GM18519 (cell line): ENCODE measurements at regions not wholly inside any gene's neighbourhood (a gene's known extent, or its start where the extent isn't known, plus 50 kb on each side); places are given as distances from the start of the nearest gene placed in this dataset.
"Not testable (repeated sequence)": the region's sequence is repeated elsewhere in the genome, so short reads cannot be mapped to it uniquely, and the experiment has no call there.

Experiments
- ATAC-seq: cut with Tn5 transposase; IDR thresholded peaks from one replicate; pipeline ENCODE4 v1.9.1; 2021; ENCODE audit warnings: mild to moderate bottlenecking, moderate library complexity; ENCODE audit not compliant: unreplicated experiment, low FRiP score

- no peak for ATAC-seq
Measured at GRCh38 chr2:142415461-142415860, 284.6 kb upstream of the LRP1B start.

DNA sequence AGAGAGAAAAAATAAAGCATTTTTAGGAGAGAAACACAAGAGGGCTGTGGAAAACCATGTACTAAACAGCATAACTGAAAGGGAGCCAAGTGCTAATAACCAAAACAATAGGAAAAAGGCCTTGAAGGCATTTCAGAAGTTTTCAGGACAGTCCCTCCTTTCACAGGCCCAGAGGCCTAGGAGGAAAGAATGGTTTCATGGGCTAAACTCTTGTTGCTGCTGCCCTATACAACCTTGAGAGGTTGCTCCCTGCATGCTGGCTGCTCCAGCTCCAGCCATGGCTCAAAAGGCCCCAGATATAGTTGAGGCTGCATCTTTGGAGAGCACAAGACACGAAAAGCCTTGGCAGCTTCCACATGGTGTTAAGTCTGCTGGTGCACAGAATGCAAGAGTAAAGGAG, 267.4 kb upstream of the LRP1B start:
- no peak for ATAC-seq

DNA sequence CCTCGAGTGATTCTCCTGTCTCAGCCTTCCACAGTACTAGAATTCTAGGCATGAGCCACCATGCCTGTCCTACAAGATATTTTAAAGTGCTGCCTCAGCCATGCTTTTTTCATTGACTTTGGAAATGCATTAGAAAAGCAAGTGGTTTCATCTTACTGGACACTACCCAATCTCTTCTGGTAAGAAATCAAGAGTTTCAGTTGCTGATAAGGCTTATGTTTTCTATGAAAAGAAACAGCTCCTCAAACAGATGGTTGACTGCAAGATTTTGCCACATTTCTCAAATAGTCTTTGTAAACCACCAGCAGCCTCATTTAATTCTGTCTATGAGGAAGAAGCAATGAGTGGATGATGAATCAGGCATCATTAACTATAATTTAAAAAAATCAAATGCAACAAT, 264.5 kb upstream of the LRP1B start:
- ATAC-seq, result no peak

GRCh38 chr2:142380372-142380771, 249.6 kb upstream of the LRP1B start:
- no peak for ATAC-seq

DNA sequence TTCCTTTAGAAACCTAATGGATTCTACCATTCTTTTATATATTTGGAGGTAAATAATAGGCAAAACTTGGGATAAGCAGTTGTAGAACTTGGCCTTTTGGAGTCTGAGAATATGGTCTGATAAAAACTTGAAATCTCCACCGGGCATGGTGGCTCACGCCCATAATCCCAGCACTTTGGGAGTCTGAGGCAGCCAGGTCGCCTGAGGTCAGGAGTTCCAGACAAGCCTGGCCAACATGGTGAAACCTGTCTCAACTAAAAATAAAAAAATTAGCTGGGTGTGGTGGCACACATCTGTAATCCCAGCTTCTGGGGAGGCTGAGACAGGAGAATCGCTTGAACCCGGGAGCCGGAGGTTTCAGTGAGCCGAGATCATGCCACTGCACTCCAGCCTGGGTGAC, 231.3 kb upstream of the LRP1B start:
- not testable (repeated sequence) for ATAC-seq

- ATAC-seq, result no peak
Measured at GRCh38 chr2:142347751-142348150, 216.9 kb upstream of the LRP1B start.

GRCh38 chr2:142339261-142339660, 208.4 kb upstream of the LRP1B start:
- ATAC-seq, result no peak

- no peak for ATAC-seq
Measured at GRCh38 chr2:142332196-142332595, 201.4 kb upstream of the LRP1B start.

- ATAC-seq, result no peak
Measured at GRCh38 chr2:142330458-142330857, 199.6 kb upstream of the LRP1B start.

- ATAC-seq, result no peak
Measured at GRCh38 chr2:142325870-142326269, 195.1 kb upstream of the LRP1B start.

DNA sequence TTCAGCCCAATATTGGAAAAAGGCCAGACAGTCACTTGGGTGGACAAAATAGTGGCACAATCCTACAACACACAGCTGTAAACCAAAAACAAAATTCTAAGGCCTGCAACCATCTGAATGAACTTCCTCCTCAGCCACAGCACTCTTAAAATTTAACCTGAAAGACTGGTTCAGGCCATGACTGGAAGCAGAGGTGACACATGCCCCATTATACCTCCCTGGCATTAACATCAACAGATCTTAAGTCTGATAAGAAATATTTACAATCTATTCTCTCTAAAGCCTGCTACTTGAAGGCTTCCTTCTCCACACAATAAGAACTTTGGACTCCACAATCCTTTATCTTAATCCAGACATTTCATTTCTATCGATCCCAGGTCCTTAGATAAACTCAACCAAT, 192.4 kb upstream of the LRP1B start:
- ATAC-seq, result no peak

GRCh38 chr2:142321706-142322280, 191.0 kb upstream of the LRP1B start:
- ATAC-seq, result no peak

DNA sequence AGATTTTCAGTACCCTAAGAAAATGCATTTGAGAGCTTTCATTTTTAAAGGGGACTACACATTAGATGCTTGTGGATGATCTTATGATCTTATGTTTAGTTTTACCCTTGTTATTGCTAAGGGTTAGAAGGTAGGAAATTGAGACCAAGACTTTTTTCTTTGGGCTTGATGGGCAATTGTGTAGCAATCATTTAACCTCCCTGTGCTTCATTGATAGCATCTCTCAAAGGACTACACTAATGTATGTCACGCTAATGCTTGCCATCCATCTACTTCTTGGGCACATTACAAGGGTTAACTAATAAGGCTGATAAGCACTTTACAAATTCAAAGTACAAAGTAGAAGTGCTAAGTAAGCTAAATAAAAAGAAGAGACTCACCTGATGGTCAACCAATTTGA, 189.3 kb upstream of the LRP1B start:
- no peak for ATAC-seq

- no peak for ATAC-seq
Measured at GRCh38 chr2:142316049-142316448, 185.2 kb upstream of the LRP1B start.

GRCh38 chr2:142315346-142315745, 184.5 kb upstream of the LRP1B start:
- ATAC-seq, result no peak

GRCh38 chr2:142314164-142314563, 183.3 kb upstream of the LRP1B start:
- ATAC-seq, result no peak

DNA sequence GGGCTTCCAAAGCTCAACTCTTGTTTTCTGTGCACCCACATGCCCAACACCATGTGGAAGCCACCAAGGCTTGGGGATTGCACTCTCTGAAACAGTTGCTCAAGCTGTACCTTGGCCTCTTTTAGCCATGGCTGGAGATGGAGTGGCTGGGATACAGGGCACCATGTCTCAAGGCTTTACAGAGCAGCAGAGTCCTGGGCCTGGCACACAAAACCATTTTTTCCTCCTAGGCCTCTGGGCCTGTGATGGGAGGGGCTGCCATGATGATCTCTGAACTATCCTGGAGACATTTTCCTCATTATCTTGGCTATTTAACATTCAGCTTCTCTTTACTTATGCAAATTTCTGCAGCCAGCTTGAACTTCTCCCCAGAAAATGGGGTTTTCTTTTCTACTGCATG, 179.7 kb upstream of the LRP1B start:
- ATAC-seq, result no peak

DNA sequence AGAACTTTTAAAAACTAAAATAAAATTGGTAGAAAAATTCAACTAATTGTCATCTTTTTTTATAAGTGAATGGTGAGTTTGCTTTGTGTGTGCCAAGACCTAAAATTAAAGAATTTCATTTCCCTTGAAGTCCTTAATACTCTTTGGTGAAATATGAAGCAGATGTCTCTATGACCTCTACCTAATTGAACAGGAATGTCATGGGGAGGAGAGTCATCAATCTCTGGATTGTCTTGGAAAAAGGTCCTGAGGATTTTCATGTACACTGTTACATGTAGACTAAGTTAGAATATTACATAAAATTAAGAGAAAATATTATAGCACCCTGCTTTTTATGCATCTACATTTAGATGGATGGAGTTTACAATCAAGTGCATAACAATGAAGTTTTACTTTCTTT, 177.9 kb upstream of the LRP1B start:
- no peak for ATAC-seq

DNA sequence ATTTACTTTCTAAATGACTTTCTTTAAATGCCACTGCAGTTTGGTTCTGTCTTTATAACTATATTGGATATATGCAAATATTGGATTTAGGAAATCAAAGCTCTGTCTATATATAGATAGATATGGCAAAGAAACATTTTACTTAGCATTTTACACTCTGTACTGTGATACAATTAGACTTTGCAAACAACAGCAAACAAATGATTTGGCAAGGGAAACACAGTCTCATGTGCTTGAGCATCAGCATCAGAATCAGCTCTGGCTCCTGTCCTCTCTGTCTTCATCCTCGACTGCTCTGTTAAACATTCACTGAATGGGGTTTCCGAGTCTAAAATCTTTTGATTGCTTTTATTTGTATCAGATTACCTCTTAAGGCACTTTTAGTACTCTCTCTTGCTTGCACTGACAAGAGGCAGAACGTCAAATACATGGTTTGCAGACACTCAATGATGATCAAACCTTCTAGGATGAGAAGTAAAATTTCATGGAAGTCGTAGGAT, 176.8 kb upstream of the LRP1B start:
- ATAC-seq, result no peak

DNA sequence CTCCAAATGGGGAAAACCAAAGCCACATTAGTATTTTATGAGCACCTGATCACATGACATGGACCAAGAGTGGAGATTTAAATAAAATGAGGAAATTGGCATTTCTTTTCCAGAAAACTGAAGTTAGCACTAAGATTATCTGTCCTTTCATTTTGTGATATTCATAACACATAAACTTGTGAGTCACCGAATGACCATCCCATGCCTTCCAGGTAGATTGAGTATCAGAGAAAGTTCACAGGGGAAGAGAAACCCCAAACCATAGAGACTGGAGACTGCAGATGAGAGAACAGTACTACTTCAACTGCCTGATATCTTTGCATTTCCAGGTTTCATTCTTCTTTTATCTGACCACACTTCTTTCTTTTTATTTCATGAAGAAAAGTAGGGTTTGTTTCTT, 176.3 kb upstream of the LRP1B start:
- ATAC-seq, result no peak

DNA sequence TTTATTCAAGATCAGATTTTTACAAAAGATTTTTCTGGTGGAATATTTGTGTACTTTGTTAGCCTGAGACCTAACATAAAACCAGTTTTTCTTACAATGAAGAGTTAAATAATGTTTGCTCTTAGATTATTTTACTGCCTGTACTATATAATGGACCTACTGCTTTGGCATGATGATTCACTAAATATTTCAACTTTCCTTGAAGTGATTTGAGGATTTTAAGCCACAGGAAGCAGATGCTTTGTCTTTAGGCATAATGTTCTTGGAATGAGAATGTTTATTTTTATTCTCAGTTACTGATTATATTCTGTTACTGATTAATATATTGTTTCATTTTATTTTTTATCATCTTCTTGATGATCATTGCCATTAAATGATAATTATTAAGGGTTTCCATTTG, 175.3 kb upstream of the LRP1B start:
- no peak for ATAC-seq

DNA sequence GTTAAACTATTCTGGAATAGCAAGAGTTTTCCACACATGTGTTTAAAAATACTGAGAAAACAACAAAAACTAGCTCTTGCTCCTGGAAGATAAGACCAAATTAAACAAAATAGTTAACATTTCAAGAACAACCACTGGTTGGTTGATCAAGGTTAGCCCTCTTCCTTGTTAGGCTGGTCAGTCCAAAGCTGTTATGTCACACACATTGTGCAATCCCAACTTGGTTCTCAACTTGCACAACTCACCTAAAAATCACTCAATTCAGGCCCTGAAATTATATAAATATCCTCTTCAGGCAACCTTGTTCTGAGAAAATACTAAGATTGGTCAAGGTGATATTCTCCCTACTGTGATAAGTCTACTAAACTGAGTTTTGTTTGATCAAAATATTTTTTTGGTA, 169.7 kb upstream of the LRP1B start:
- no peak for ATAC-seq

- ATAC-seq, result no peak
Measured at GRCh38 chr2:142299021-142299420, 168.2 kb upstream of the LRP1B start.
